DMS 273 treated with DMSO at 0.1 percent for 48 hours (cell line): ENCODE measurements at regions not wholly inside any gene's neighbourhood (a gene's known extent, or its start where the extent isn't known, plus 50 kb on each side); places are given as distances from the start of the nearest gene placed in this dataset.
"Not testable (repeated sequence)": the region's sequence is repeated elsewhere in the genome, so short reads cannot be mapped to it uniquely, and the experiment has no call there.

ENCODE experiments used
- DNase-seq: peaks from one replicate; lab custom pipeline; 2025; lab: John Stamatoyannopoulos, UW

DNA sequence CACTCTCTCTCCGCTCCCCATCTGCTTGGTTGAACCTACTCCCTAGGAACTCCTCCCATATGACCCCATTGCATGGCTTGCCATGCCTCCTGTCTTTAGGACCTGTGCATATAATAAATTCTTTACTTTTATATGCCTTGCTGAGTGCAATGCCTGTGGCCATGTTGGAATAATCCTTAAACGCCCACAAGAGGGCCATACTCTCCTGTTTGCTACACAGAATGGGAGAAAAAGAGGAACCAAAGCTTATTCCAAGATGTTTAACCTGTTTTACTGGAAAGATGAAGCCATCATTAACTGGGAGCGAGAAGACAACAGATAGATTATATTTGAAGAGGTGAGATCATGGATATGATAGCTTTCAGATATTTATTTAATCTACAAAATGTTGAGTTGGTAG, 1097.8 kb downstream of the NAALADL2 start:
- no peak for DNase-seq

DNA sequence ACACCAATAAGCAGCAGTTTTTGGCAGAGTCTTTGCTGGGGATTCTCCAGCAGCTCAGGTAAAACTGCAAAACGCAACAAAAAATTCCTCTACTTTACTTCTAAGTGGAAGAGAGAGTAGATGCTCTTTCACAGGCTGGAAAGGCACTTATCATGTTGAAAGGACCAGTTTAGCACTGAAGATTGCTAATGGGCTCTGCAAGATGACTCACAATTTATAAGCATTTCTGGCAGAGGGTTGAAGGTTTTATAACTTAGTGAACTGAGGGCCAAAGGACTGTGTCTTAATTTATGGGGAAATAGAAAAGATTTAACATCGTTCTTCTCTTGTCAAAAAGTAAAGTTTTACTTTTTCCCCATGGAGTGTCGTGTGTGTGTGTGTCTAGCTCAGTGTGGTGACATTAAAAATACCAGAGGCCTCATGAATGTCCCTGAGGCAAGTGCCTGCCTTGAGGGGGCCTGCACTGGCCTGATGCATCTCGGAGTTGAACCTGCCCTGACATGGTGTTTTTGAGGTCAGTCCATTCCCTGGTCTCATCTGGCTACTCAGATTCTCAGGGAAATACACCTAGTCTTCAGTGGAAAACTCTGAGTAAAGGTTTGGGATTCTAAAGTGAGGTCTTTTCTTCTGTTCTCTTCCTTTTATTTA, 1092.0 kb downstream of the NAALADL2 start:
- DNase-seq, result no peak

DNA sequence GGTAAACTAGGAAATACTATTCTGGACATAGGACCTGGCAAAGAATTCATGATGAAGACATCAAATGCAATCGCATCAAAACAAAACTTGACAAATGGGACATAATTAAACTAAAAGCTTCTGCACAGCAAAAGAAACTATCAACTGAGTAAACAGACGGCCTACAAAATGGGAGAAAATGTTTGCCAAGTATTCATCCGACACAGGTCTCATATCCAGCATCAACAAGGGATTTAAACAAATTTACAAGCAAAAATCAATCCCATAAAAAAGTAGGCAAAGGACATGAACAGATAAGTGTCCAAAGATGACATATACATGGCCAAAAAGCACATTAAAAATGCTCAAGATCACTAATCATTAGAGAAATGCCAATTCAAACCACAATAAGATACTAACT, 1088.9 kb downstream of the NAALADL2 start:
- no peak for DNase-seq

DNA sequence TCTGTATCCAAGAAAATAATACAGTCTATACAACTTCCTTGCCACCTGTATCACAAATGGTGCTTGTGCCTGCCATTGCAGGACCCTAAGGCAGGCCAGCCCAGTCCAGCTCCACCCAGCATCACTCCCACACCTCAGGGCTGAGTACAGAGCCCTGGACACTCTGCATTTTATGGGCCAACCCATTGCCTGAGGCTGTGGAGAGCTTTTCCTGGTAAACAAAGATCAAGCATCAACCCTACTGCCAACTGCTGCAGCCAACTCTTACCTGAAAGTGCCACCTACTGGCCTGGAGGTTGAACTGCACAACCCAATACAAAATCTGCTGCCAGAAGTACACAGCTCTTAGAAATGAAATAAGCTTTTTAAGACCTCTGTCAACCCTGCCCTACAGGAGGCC, 1082.2 kb downstream of the NAALADL2 start:
- peak; percentile 25 for DNase-seq

DNA sequence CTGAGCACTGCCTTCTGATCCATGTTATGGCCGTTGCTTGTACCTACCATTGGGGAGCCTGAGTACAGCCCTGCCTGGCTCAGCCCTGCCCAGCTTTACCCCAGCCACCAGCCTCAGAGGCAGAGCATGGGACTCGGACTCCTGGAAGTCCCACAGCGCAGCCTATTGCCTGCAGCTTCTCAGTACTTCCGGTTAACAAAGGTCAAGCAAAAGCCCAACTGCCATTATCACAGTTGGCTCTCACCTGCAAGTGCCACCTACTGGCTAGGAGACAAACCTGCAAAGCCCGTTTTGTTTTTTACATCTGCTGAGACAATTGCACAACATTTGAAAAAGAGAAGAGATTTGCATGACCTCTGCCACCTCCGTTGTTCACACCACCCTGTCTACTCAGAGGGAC, 1081.7 kb downstream of the NAALADL2 start:
- DNase-seq, result no peak

DNA sequence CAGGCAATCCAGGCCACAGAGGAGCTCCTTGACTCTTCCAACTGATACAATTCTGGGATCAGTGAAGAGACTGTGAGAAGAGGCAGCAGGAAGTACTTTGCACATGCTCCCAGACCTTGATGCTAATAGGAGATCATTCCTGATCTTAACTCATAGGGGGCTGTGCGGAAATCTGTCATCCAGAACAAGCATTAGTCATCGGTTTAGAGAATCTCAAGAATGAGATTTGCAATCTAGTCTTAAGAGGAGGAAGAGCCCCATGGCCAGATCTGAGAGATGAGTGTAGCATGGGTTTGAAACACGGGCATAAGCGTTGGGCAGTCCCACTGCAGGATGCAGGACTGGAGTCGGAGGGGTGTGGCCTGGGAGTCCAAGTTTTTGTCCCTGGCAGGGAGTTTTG, 1081.1 kb downstream of the NAALADL2 start:
- DNase-seq, result no peak

DNA sequence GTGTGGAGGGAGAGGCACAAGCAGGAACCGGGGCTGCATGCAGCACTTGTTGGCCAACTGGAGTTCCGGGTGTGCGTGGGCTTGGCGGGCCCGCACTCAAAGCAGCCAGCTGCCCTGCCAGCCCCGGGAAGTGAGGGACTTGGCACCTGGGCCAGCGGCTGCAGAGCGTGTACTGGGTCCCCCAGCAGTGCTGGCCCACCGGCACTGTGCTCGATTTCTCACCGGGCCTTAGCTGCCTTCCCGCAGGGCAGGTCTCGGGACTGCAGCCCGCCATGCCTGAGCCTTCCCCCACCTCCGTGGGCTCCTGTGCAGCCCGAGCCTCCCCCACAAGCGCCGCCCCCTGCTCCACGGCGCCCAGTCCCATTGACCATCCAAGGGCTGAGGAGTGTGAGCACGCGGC, 1078.2 kb downstream of the NAALADL2 start:
- DNase-seq, result not testable (repeated sequence)

DNA sequence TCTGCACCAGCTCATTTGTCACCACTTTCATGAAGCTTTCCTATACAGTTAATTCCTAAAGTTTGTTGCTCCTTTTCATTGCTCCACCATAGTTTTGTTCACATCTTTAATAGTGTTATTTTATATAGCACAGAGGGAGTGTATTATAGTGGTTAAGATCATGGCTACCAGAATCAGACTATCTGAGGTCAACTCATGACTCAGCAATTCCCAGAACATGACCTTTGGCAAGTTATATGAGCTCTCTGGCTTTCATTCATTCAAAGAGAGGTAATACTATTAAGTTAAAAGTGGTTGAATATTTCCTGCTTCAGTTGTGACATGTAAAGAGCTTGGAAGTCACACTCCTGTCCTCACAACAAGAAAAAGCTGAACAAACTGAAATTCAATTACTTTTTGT, 1073.5 kb downstream of the NAALADL2 start:
- no peak for DNase-seq

DNA sequence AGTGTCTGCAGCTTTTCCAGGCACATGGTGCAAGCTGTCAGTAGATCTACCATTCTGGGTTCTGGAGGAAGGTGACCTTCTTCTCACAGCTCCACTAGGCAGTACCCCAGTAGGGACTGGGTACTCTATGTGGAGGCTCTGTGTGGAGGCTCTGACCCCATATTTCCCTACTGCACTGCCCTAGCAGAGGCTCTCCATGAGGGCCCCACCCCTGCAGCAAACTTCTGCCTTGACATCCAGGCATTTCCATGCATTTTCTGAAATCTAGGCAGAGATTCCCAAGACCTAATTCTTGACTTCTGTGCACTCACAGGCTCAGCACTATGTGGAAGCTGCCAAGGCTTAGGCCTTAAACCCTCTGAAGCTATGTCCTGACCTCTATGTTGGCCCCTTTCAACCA, 1060.0 kb downstream of the NAALADL2 start:
- no peak for DNase-seq

DNA sequence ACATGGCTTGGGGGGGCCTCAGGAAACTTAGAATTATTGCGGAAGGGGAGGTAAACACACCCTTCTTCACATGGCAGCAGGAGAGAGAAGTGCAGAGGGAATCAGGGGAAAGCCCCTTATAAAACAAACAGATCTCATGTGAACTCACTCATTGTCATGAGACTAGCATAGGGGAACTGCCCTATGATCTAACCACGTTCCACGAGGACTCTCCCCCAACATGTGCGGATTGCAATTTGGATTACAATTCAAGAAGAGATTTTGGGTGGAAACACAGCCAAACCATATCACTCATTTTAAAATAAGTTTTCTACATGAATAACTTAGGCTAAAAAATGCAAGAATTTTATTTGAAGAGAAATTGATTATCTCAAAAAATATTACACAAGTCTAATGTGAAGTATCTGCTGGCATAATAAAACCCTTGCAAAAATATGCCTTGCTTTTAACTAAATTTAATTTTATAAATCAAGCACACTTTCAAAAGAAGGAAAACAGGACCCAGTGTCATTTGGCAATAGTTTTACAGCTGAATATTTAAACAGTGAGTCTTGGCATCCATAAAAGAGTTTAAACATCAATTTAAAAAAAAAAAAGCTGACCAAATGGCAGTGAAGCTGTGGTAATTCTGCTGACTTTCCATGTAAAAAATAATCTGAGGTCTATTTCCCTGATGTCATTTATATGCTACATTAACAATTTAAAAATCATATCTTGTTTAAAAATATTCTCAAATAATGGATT, 1057.2 kb downstream of the NAALADL2 start:
- no peak for DNase-seq

DNA sequence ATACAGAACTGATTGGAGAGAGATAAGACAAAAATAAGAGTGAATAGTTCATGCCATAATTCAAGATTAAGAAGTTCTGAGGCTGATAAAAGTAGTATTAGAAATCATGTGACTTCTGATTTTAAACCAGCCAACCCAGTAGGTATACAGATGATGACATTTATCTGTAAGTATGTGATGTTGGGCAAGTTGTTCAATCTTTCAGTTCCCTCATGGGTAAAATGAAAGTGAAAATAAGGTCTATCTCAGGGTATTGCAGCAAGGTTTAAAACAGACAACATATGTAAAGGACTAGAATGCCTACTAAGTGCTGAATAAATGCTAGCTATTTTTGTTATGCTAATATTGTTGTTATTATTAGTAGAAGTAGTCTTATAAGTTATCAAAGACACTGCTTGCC, 1055.7 kb downstream of the NAALADL2 start:
- no peak for DNase-seq

DNA sequence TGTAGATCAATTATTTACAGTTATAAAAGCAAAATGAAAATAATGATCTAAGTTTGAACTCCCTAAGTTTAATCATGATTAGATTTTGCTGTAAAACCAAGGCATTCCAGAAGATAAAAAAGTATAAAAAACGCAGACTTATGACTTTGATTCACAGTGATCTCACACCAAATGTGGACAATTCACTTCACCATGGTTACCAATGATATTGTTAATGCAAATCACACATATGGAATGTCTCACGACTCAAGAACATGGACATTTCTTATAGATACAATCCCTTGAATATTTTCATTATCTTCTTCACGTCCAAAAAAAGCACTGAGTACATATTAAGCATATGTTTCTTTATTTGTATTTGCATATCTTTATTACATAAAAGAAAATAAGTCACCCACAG, 1054.2 kb downstream of the NAALADL2 start:
- DNase-seq, result peak; percentile 46

DNA sequence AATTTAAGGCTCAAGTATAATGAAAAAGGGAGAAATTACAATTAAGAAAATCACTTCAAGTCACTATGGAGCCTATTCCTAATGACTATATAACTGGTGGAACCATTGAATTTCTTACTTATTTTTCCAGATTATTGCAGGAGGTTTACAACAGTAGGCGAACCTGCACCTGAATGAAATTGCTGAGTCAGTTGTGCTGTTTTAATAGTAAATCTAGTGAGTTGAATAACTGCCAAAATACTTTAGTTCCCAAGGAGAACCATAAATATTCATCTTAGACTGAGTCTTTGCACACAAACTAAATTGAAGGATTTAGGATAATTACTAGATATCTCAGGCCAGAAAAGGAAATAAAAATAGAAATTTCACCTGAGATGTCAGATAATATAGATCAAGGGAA, 1052.8 kb downstream of the NAALADL2 start:
- DNase-seq, result no peak

DNA sequence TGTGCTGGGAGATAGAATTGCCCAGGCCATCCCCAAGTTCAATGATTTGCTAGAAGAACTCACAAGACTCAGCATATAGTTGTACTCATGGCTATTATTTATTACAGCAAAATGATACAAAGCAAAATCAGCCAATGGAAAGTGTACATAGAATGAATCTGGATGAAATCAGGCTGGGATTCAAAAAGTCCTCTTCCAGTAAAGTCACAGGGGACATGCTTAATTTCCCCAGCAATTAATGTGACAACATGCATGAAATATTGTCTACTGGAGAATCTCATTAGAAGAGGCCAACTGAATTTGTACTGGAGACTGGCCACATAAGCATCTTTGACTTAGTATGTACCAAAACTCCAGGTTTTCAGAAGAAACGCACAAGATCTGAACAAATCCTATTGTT, 1043.1 kb downstream of the NAALADL2 start:
- no peak for DNase-seq

DNA sequence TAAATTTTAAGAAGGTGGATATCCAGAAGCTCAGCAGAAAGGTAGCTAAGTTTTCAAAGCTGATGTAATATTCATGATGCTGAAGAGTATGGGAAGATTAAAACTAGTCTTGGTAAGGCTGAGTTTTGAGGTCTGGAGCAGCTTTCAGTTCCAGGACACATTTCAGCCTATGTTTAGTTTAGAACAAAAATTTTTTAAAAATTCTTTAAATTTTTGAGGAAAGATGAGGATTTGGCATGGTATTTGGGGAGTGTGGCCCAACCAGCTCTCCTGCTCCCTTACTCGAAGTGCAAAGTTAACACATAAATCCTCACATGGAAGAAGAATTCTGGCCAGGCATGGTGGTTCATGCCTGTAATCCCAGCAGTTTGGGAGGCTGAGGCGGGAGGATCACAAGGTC, 1039.1 kb downstream of the NAALADL2 start:
- DNase-seq, result no peak

DNA sequence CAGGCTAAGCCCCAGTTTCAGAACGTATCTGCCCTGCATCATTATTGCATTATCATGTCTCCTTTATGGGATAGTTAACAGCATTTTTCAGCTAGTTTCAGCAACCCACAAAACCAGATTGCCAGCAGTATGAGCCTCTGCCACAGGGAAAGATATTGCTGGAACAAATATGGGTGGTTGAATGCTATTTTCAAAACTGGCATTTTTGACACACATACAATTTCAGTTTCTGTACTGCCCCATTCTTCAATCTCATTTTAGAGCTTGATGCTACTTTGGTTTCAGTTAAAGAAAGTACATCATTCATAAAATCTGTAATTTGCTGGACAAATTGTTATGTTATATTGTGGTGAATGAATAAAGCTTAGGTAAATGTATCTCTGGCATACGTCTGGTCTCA, 1037.5 kb downstream of the NAALADL2 start:
- no peak for DNase-seq

DNA sequence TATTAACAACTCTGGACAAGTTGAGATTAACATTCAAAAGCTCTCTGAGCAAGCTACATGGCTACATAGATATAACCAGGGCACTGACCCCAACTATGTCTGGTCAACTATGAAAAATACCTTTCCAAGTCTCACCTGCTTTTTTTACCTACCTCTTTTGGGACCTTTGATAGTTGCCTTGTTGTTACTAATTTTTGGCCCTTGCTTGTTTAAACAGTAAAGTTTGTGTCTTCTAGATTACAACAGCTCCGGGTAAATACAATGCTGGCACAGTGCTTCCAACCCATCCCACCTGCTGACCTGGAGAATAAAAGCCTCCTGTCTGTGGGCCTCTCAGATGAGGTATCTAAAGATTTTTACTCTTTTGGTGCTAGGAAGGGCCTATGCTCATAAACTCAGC, 1036.6 kb downstream of the NAALADL2 start:
- DNase-seq, result no peak

DNA sequence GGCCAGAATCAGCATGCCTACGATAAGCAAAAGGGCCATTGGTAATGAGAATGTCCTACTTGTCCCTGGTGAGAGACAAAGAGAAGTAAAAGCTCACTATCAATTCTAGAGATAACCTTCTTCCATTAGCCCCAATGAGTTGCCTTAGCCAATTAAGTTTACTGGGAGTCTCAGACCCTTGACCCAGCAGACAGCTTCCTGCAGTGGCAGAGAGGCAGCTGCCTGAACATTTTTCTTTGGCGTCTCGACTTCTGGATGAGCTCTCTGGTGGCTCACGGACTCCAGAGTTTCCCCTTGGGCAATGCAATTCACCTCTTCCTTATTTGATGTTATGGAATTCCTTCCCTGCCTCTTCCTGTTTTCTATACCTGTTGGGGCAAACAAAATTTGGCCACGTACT, 1034.4 kb downstream of the NAALADL2 start:
- no peak for DNase-seq

DNA sequence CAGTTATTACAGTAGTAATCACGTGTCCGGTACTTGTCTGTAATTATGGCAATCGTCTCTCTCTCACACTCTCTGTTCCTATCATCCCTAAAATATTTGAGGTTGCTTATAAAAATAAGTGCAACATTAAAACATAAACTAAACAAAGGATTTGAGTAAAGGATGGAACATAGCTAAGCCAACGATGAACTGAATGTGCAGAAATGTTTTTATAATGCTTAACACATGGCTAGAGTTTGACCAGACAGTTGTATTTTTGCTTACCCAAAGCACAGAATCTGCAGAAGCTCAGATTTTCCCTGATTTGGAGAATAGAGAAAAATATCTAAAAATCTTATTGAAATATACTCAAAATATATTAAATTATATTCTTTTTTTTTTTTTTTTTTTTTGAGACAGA, 1030.9 kb downstream of the NAALADL2 start:
- no peak for DNase-seq

DNA sequence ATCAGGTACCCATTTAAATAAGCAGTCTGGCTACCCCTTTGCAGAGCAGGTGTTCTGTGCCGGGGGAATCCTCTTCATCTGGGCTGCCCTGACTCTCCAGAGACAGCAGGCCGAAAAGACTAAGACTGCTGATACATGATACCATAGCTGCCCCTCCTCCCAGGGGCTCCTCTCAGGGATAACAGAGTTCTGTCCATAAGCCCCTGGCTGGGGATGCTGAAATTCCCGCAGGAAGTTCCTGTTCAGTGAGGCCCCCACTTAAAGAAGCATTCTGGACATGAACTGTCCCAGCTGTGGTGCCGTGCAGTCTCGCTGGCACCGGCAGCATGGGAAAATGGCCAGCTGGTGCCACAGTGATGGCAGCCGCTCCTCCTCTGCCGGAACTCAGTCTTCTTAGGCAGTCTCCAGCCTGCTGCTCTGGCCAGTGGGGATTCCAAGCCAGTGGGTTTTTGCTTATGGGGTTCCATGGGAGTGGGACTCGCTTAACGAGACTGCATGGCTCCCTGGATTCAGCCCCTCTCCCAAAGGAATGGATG, 1026.2 kb downstream of the NAALADL2 start:
- peak; percentile 67 for DNase-seq

DNA sequence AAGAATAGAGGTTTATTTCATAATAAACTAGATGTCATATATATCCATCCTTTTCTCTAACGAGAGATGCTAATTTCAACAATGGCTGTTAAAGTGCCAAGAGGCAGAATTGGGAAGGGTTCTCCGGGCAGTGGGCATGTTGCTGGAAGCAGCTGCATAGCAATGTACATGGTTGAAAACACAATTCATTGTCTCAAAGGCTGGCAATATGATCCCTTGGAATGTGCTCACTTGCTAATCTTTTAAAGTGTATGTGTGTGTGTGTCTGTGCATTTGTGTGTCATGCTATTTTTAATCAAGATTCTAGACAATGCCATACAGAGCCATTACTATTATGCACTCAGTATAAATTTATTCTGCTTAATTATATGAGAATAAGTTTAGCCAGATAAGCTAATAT, 1020.3 kb downstream of the NAALADL2 start:
- DNase-seq, result no peak

DNA sequence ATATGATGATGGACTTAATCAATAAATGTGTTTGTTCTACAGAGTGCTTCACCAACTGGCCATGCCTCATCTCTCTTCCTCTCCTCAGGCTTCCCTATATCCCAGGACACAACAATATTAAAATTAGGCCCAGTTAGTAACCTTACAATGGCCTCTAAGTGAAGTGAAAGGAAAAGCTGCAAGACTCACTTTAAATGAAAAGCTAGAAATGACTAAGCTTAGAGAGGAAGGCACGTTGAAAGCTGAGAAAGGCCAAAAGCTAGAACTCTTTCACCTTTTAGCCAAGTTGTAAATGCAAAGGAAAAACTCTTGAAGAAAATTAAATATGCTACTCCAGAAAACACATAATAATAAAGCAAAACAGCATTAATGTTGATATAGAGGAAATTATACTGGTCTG, 1010.3 kb downstream of the NAALADL2 start:
- DNase-seq, result no peak

DNA sequence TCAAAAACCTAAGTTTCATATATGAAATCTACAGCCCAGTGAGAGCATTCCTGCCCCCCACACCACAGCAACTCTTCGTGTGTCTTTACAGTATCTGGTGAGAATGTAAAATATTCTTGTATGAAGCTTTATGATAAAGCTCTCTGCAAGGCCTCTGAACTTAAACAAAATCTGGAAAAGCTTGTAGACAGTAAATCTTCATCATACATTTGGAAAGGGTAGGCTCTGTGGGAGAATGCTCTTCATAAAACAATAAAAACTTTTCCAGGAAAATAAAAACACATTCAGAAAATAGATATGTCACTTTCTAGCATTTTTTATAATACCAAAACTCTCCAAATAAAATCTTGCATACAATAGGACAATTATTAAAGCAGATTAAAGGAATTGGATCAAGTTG, 1009.5 kb downstream of the NAALADL2 start:
- no peak for DNase-seq

DNA sequence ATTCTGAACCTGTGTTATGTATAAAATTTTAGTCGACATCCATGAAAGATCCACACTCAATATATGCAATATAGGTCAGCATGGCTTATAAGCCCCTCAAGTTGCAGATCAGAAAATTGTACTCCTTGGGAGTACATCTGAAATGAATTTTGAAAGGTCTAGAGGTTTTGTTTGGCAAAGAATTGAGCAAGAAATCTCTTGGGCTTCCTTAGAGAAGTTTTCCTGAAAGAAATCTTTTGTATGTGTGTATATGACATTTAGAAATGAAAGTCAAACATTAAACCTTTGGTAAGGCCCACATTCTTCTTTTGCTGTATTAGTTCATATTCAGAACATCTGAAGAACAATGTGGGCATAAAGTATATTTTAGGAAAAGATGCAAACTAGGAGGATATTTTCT, 1006.6 kb downstream of the NAALADL2 start:
- no peak for DNase-seq
